WTC11 (cell line): ENCODE measurements at regions not wholly inside any gene's neighbourhood (a gene's known extent, or its start where the extent isn't known, plus 50 kb on each side); places are given as distances from the start of the nearest gene placed in this dataset.

Experiments used
- ATAC-seq: fragments of 200-7000 bp; cut with Tn5 transposase; 2 replicates; pipeline ENCODE4 v1.10.0; 2021; ENCODE audit warnings: mild to moderate bottlenecking, moderate library complexity
- CTCF ChIA-PET: fragments of 300-600 bp; sonication (Branson Sonifier 250); formaldehyde crosslinking; loops from one replicate; lab custom pipeline; 2021; ENCODE audit warnings: antibody characterized with exemption; lab: Charles Lee
- POLR2A ChIA-PET: fragments of 350-600 bp; sonication (Branson Sonifier 250); formaldehyde crosslinking; loops from one replicate; lab custom pipeline; 2021; ENCODE audit warnings: antibody characterized with exemption; lab: Charles Lee
- DNase-seq: peaks from one replicate; pipeline ENCODE4 v3.0.0; 2021; ENCODE audit warnings: low spot score
- H3K27ac Mint-ChIP-seq: 2 replicates; pipeline ENCODE4 v1.8.0; 2021; ENCODE audit warnings: mixed read lengths
- H3K27me3 Mint-ChIP-seq: 2 replicates; pipeline ENCODE4 v1.8.0; 2021; ENCODE audit warnings: low read depth, mild to moderate bottlenecking, moderate library complexity, mixed read lengths
- H3K36me3 Mint-ChIP-seq: 2 replicates; pipeline ENCODE4 v1.8.0; 2021; ENCODE audit warnings: mixed read lengths
- H3K4me1 Mint-ChIP-seq: 2 replicates; pipeline ENCODE4 v1.8.0; 2022; ENCODE audit warnings: mixed read lengths
- H3K4me3 Mint-ChIP-seq: 2 replicates; pipeline ENCODE4 v1.8.0; 2021; ENCODE audit warnings: mild to moderate bottlenecking, moderate library complexity, mixed read lengths
- H3K9me3 Mint-ChIP-seq: 2 replicates; pipeline ENCODE4 v1.8.0; 2021; ENCODE audit warnings: mixed read lengths
- ATF2 ChIP-seq: sonication (generic); formaldehyde crosslinking; IDR thresholded peaks from 2 replicates; pipeline ENCODE4 v1.8.1; 2022; ENCODE audit warnings: low read depth, missing genetic modification reagents, borderline replicate concordance
- E2F5 ChIP-seq: sonication (generic); formaldehyde crosslinking; IDR thresholded peaks from 2 replicates; pipeline ENCODE4 v1.8.1; 2022; ENCODE audit warnings: mild to moderate bottlenecking, moderate library complexity, missing genetic modification reagents
- ETV6 ChIP-seq: sonication (generic); formaldehyde crosslinking; IDR thresholded peaks from 2 replicates; pipeline ENCODE4 v1.8.1; 2022; ENCODE audit warnings: mild to moderate bottlenecking, missing genetic modification reagents
- FOXJ3 ChIP-seq: sonication (generic); formaldehyde crosslinking; IDR thresholded peaks from 2 replicates; pipeline ENCODE4 v1.9.0; 2021; ENCODE audit warnings: missing genetic modification reagents, mild to moderate bottlenecking, borderline replicate concordance
- FOXP4 ChIP-seq: sonication (generic); formaldehyde crosslinking; IDR thresholded peaks from 2 replicates; pipeline ENCODE4 v1.8.0; 2022; ENCODE audit warnings: mild to moderate bottlenecking, missing genetic modification reagents
- GRHL2 ChIP-seq: fragments of 250-450 bp; sonication (Bioruptor Pico); IDR thresholded peaks from 2 replicates; pipeline ENCODE4 v1.8.0; 2022; ENCODE audit warnings: mild to moderate bottlenecking, moderate library complexity; ENCODE audit not compliant: insufficient replicate concordance, severe bottlenecking
- HMGA2 ChIP-seq: fragments of 250-450 bp; sonication (Bioruptor Pico); IDR thresholded peaks from 2 replicates; pipeline ENCODE4 v1.4.0; 2021; ENCODE audit warnings: mild to moderate bottlenecking, moderate library complexity
- HMGXB4 ChIP-seq: sonication (generic); formaldehyde crosslinking; IDR thresholded peaks from 2 replicates; pipeline ENCODE4 v1.8.1; 2023; ENCODE audit warnings: mild to moderate bottlenecking, moderate library complexity, missing genetic modification reagents
- MXD4 ChIP-seq: fragments of 250-450 bp; sonication (Bioruptor Pico); IDR thresholded peaks from 2 replicates; pipeline ENCODE4 v1.8.0; 2021; ENCODE audit warnings: mild to moderate bottlenecking, moderate library complexity, borderline replicate concordance
- NFE2L1 ChIP-seq: sonication (generic); formaldehyde crosslinking; IDR thresholded peaks from 2 replicates; pipeline ENCODE4 v1.8.1; 2023; ENCODE audit warnings: missing genetic modification reagents
- NR2C2 ChIP-seq: sonication (generic); formaldehyde crosslinking; IDR thresholded peaks from 2 replicates; pipeline ENCODE4 v1.8.0; 2022; ENCODE audit warnings: mild to moderate bottlenecking, missing genetic modification reagents
- OVOL2 ChIP-seq: fragments of 250-450 bp; sonication (Bioruptor Pico); IDR thresholded peaks from 2 replicates; pipeline ENCODE4 v1.9.0; 2021; ENCODE audit warnings: mild to moderate bottlenecking, borderline replicate concordance
- PREB ChIP-seq: sonication (generic); formaldehyde crosslinking; IDR thresholded peaks from 2 replicates; pipeline ENCODE4 v1.8.1; 2022; ENCODE audit warnings: mild to moderate bottlenecking, missing genetic modification reagents, moderate library complexity, borderline replicate concordance
- SP1 ChIP-seq: sonication (generic); formaldehyde crosslinking; conservative IDR thresholded peaks from 2 replicates; pipeline ENCODE4 v1.8.1; 2022; ENCODE audit warnings: missing genetic modification reagents
- STAT6 ChIP-seq: sonication (generic); formaldehyde crosslinking; conservative IDR thresholded peaks from 2 replicates; pipeline ENCODE4 v1.8.1; 2023; ENCODE audit warnings: mild to moderate bottlenecking, low read depth, missing genetic modification reagents, moderate library complexity
- TP53 ChIP-seq: sonication (generic); formaldehyde crosslinking; IDR thresholded peaks from 2 replicates; pipeline ENCODE4 v1.8.1; 2023; ENCODE audit warnings: mild to moderate bottlenecking, missing genetic modification reagents
- ZNF138 ChIP-seq: sonication (generic); formaldehyde crosslinking; conservative IDR thresholded peaks from 2 replicates; pipeline ENCODE4 v1.8.1; 2022; ENCODE audit warnings: mild to moderate bottlenecking, moderate library complexity, missing genetic modification reagents
- ZNF317 ChIP-seq: sonication (generic); formaldehyde crosslinking; IDR thresholded peaks from 2 replicates; pipeline ENCODE4 v1.8.1; 2023; ENCODE audit warnings: low read depth, mild to moderate bottlenecking, moderate library complexity, missing genetic modification reagents, borderline replicate concordance
- ZNF396 ChIP-seq: fragments of 250-450 bp; sonication (Bioruptor Pico); IDR thresholded peaks from 2 replicates; pipeline ENCODE4 v1.8.0; 2021; ENCODE audit warnings: mild to moderate bottlenecking, moderate library complexity, borderline replicate concordance

- ATAC-seq (no peak), DNase-seq (no peak)
- Mint-ChIP-seq H3K4me1 (no peaks in the 10 kb centered on the region), H3K36me3 (no peaks in the 10 kb centered on the region), H3K9me3 (no peaks in the 10 kb centered on the region), H3K27ac (no peak overlapping the region), H3K4me3 (no peak overlapping the region), H3K27me3 (no peaks in the 10 kb centered on the region)
- POLR2A ChIA-PET: no interaction called here
- no peak for TF ChIP-seq HMGA2 (CRISPR knock-in tag)
- TF ChIP-seq HMGXB4 (CRISPR knock-in tag): no peak
- no peak for TF ChIP-seq ETV6 (CRISPR knock-in tag)
- TF ChIP-seq MXD4 (CRISPR knock-in tag): no peak
- no peak for TF ChIP-seq GRHL2 (CRISPR knock-in tag)
- no peak for TF ChIP-seq OVOL2 (CRISPR knock-in tag)
- TF ChIP-seq STAT6 (CRISPR knock-in tag): no peak
- no peak for TF ChIP-seq E2F5 (CRISPR knock-in tag)
- no peak for TF ChIP-seq TP53 (CRISPR knock-in tag)
- no peak for TF ChIP-seq SP1
- no peak for TF ChIP-seq FOXJ3
- TF ChIP-seq ZNF396: no peak
- no peak for TF ChIP-seq ATF2 (CRISPR knock-in tag)
- TF ChIP-seq ZNF138 (CRISPR knock-in tag): no peak
- no peak for TF ChIP-seq NR2C2
- no peak for TF ChIP-seq FOXP4 (CRISPR knock-in tag)
- no peak for TF ChIP-seq NFE2L1 (CRISPR knock-in tag)
- TF ChIP-seq PREB (CRISPR knock-in tag): no peak
- TF ChIP-seq ZNF317 (CRISPR knock-in tag): no peak
- CTCF ChIA-PET: no interaction called here
These were observed 103.5 kb upstream of the VEGFC start for GRCh38 chr4:176896211-176896610.
